HepG2 (cell line): ENCODE measurements at regions not wholly inside any gene's neighbourhood (a gene's known extent, or its start where the extent isn't known, plus 50 kb on each side); places are given as distances from the start of the nearest gene placed in this dataset.

Source experiments
- ATAC-seq: fragments of 200-7000 bp; cut with Tn5 transposase; 3 replicates; pipeline ENCODE4 v1.9.1; 2020; ENCODE audit warnings: mild to moderate bottlenecking, moderate library complexity
- BruUV-seq: library from RNA; stranded (reverse); fragments of 400-500 nt; replicated peaks from 2 replicates; lab custom pipeline; 2021; lab: Mats Ljungman, UMichigan
- CTCF ChIA-PET: fragments of 300-600 bp; formaldehyde crosslinking; extraction: SDS; loops from one replicate; lab custom pipeline; 2021; ENCODE audit warnings: low total read pairs, inconsistent platforms, low intra/inter-chr PET ratio; lab: Yijun Ruan, JAX
- POLR2A ChIA-PET: fragments of 350-600 bp; sonication (Branson Sonifier 250); formaldehyde crosslinking; loops from one replicate; lab custom pipeline; 2020; ENCODE audit warnings: antibody characterized with exemption, inconsistent platforms; lab: Yijun Ruan, JAX
- DNase-seq: peaks from one replicate; pipeline ENCODE4 v3.0.0-alpha.2; 2015; ENCODE audit warnings: low spot score
- FAIRE-seq: peaks from 3 replicates; lab custom pipeline; 2011; peaks lifted over from hg19 to GRCh38; lab: Jason Lieb, UNC
- H2AFZ ChIP-seq: one replicate; pipeline ENCODE4 v1.6.1; 2011; ENCODE audit warnings: low read length, inconsistent platforms
- H3K27ac ChIP-seq: fragments of 300-600 bp; 3 replicates; pipeline ENCODE4 v1.8.0; 2011; ENCODE audit warnings: mixed run types, mild to moderate bottlenecking, mixed read lengths, low read length, inconsistent platforms; ENCODE audit not compliant: insufficient read depth; ENCODE audit errors: extremely low read length
- H3K27me3 ChIP-seq, 2 experiments: fragments of 200-600 bp in 1 of 2; 2 replicates in 1 of 2; 3 replicates in 1 of 2; pipeline versions ENCODE4 v1.6.0 to v1.8.0; 2011; ENCODE audit warnings: low read length in 2 of 2, mild to moderate bottlenecking in 2 of 2, moderate library complexity in 2 of 2, inconsistent platforms in 1 of 2; ENCODE audit not compliant: insufficient read depth in 2 of 2, control insufficient read depth in 1 of 2
- H3K36me3 ChIP-seq, 2 experiments: fragments of 200-600 bp in 1 of 2; replicated peaks in 1 of 2; 2 replicates in 1 of 2; 3 replicates in 1 of 2; pipeline versions ENCODE4 v1.5.1 to v1.8.0; 2011; ENCODE audit warnings: low read length in 2 of 2, inconsistent platforms in 1 of 2; ENCODE audit not compliant: insufficient read depth in 2 of 2, control insufficient read depth in 1 of 2
- H3K4me1 ChIP-seq: 2 replicates; pipeline ENCODE4 v1.5.1; 2012; ENCODE audit warnings: low read length, inconsistent platforms; ENCODE audit not compliant: insufficient read depth
- H3K4me2 ChIP-seq: 2 replicates; pipeline ENCODE4 v1.6.0; 2011; ENCODE audit warnings: low read depth, low read length, inconsistent platforms
- H3K4me3 ChIP-seq, 3 experiments: fragments of 200-600 bp in 1 of 3; sonication (generic), shearing (Covaris generic) in 1 of 3; replicated peaks in 1 of 3; 2 replicates each; pipeline ENCODE4 v1.5.1; 2011 to 2016; ENCODE audit warnings: low read length in 3 of 3, inconsistent platforms in 2 of 3, low read depth in 2 of 3, mild to moderate bottlenecking in 2 of 3, control low read depth in 1 of 3, mixed read lengths in 1 of 3; ENCODE audit not compliant: insufficient read depth in 1 of 3
- H3K79me2 ChIP-seq: one replicate; pipeline ENCODE4 v1.6.1; 2011; ENCODE audit warnings: low read length, inconsistent platforms; ENCODE audit not compliant: insufficient read depth
- H3K9ac ChIP-seq: 2 replicates; pipeline ENCODE4 v1.6.0; 2011; ENCODE audit warnings: mild to moderate bottlenecking, low read depth, low read length, inconsistent platforms; ENCODE audit not compliant: insufficient read depth
- H3K9me3 ChIP-seq: 2 replicates; pipeline ENCODE4 v1.5.1; 2012; ENCODE audit warnings: mild to moderate bottlenecking, low read length
- H4K20me1 ChIP-seq: 2 replicates; pipeline ENCODE4 v1.6.0; 2011; ENCODE audit warnings: inconsistent platforms, mild to moderate bottlenecking, low read length, moderate library complexity; ENCODE audit not compliant: insufficient read depth
- GABPA ChIP-seq, 2 experiments: IDR thresholded peaks; 2 replicates each; pipeline ENCODE4 v1.6.1; 2011 to 2016; ENCODE audit warnings: low read depth in 2 of 2, low read length in 1 of 2, missing biosample characterization in 1 of 2, missing genetic modification characterization in 1 of 2
- HOXD1 ChIP-seq: sonication (generic); formaldehyde crosslinking; IDR thresholded peaks from 2 replicates; pipeline ENCODE4 v1.5.0; 2020; ENCODE audit warnings: missing genetic modification reagents
- MIER3 ChIP-seq: IDR thresholded peaks from 2 replicates; pipeline ENCODE4 v1.6.1; 2016; ENCODE audit warnings: missing compliant biosample characterization, borderline replicate concordance
- RCOR2 ChIP-seq: IDR thresholded peaks from 2 replicates; pipeline ENCODE4 v1.6.1; 2016; ENCODE audit warnings: missing biosample characterization, missing genetic modification reagents
- ZBTB7A ChIP-seq: sonication (generic); formaldehyde crosslinking; IDR thresholded peaks from 2 replicates; pipeline ENCODE4 v1.8.0; 2022; ENCODE audit warnings: mild to moderate bottlenecking, missing genetic modification reagents
- ZNF329 ChIP-seq: sonication (generic); formaldehyde crosslinking; IDR thresholded peaks from 2 replicates; pipeline ENCODE4 v1.9.0; 2021; ENCODE audit warnings: low read depth, mild to moderate bottlenecking, missing genetic modification reagents
- ZNF337 ChIP-seq: sonication (generic); formaldehyde crosslinking; IDR thresholded peaks from 2 replicates; pipeline ENCODE4 v1.5.1; 2020; ENCODE audit warnings: missing genetic modification reagents, low read depth, mild to moderate bottlenecking, borderline replicate concordance
- ZNF484 ChIP-seq: sonication (generic); formaldehyde crosslinking; IDR thresholded peaks from 2 replicates; pipeline ENCODE4 v1.5.1; 2020; ENCODE audit warnings: mild to moderate bottlenecking, low read depth, missing genetic modification reagents, borderline replicate concordance
- WGBS: methylation state at CpG from one replicate; pipeline ENCODE4 v1.1.6; 2017; ENCODE audit warnings: low lambda C conversion rate; 5-methylcytosine and 5-hydroxymethylcytosine counted together
- in situ Hi-C: cut with HindIII; loops from 2 replicates; pipeline ENCODE4 v1.10.0; 2017; ENCODE audit warnings: low pct_unique_long_range_greater_than_20kb; ENCODE audit not compliant: extremely low pct_ligation_motif_present
- intact Hi-C: fragments of 100-400 bp; cut with micrococcal nuclease; formaldehyde crosslinking; loops from one replicate; pipeline ENCODE4 v1.10.0; 2022; ENCODE audit not compliant: unreplicated experiment

DNA sequence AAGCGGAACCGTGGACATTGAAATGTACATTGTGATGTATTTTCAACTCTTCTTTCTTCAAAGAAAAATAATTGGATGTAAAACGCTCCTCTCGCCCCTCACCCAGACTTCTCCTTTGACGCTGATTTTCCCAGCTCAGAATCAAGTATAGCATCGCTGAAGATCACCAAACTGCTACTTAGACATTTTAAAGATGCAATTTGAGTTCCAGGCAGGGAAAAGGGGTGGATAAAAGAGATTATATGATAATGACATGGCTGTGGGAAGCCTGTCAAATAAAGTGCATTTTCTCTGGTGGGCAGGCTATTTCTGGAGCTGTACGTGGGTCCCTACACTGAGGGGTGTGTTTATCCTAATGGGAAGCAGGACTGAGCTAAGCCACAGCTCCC, 240.4 kb downstream of the CDC5L start:
- DNase-seq (no peak), ATAC-seq (no peak), FAIRE-seq (no peak)
- Histone ChIP-seq H3K9me3 (no peaks in the 10 kb centered on the region), H3K79me2 (no peaks in the 10 kb centered on the region), H3K4me1 (peaks cover 8% of the 10 kb centered on the region), H3K4me3 (no peak overlapping the region), H3K36me3 (no peaks in the 10 kb centered on the region), H3K27me3 (peaks cover 0 to 27% of the 10 kb centered on the region in 2 experiments; a peak in 3 of 5 replicates), H4K20me1 (no peaks in the 10 kb centered on the region), H3K4me2 (no peak overlapping the region), H3K9ac (no peak overlapping the region), H3K27ac (no peak overlapping the region), H2AFZ (no peak overlapping the region)
- ChIA-PET POLR2A (no interaction called here), CTCF (no interaction called here)
- TF ChIP-seq MIER3 (no peak), GABPA (IDR thresholded peaks at IDR 0.05; ENCODE audit: low read depth, low read length) (no peak), GABPA (CRISPR knock-in tag; IDR thresholded peaks at IDR 0.05; ENCODE audit: low read depth) (no peak), RCOR2 (no peak), ZNF337 (CRISPR knock-in tag) (no peak), ZBTB7A (no peak), ZNF484 (CRISPR knock-in tag) (no peak)
- in situ Hi-C loops, result no loop called here
- WGBS, result 71% methylated on average over 7 of the region's 7 CpGs
- no TSS peak for BruUV-seq
- intact Hi-C loops, result no loop called here

DNA sequence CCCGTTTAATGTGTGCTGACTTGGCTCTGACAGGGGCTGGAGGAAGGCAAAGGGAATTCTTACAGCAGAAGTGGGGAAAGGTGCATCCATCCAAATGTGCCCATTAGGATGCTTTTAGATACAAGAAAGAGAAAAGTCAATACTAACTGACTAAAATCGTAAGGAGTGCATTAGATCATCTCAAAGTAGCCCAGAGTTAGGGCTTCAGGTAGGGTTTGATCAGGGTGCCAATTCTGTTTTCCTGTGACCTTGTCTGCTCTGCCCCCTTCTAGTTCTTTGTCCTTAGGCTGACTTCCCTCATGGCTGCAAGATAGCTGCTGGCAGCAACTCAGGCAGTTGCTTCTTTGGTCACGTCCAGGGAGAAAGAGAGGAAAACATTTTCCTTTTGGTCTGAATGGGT, 240.8 kb downstream of the CDC5L start:
- Histone ChIP-seq H3K27ac (no peak overlapping the region), H3K9ac (no peak overlapping the region), H2AFZ (no peak overlapping the region), H3K4me2 (no peak overlapping the region), H3K27me3 (peaks cover 0 to 27% of the 10 kb centered on the region in 2 experiments; a peak in 3 of 5 replicates), H4K20me1 (no peaks in the 10 kb centered on the region), H3K79me2 (no peaks in the 10 kb centered on the region), H3K4me3 (no peak overlapping the region), H3K9me3 (no peaks in the 10 kb centered on the region), H3K4me1 (peaks cover 8% of the 10 kb centered on the region), H3K36me3 (no peaks in the 10 kb centered on the region)
- CTCF ChIA-PET, result no interaction called here
- no peak for FAIRE-seq
- TF ChIP-seq ZNF329 (CRISPR knock-in tag), result peak; percentile 97
- TF ChIP-seq HOXD1, result no peak
- BruUV-seq, result no TSS peak
- in situ Hi-C loops (no loop called here), intact Hi-C loops (no loop called here)
- POLR2A ChIA-PET, result no interaction called here
- WGBS, result 0% methylated on average over 3 of the region's 3 CpGs
- ATAC-seq, result no peak
- no peak for DNase-seq
